ENCODE measurements at regions not wholly inside any gene's neighbourhood (a gene's known extent, or its start where the extent isn't known, plus 50 kb on each side); places are given as distances from the start of the nearest gene placed in this dataset.

GRCh38 chr20:16951876-16952275 lies 203.7 kb downstream of the OTOR start:
- H3K9me3 ChIP-seq (ENCODE audit: control insufficient read depth, insufficient read depth, low read depth, low read length): no peaks in the 10 kb centered on the region
- H3K36me3 ChIP-seq (ENCODE audit: control insufficient read depth in 2 of 2, insufficient read depth in 1 of 2, low read length in 2 of 2): no peaks in the 10 kb centered on the region
- CTCF ChIA-PET: interaction anchor here (0.8 kb wide), 1 partner anchor 35 kb away, joined by 3 read pairs; no protein-coding TSS in a partner anchor
- POLR2A ChIA-PET: no interaction called here
- no peaks in the 10 kb centered on the region for H3K4me1 ChIP-seq (ENCODE audit: control insufficient read depth, insufficient read depth, low read length)
- no peak for TF ChIP-seq ZNF24 (tag by site-specific recombination; IDR thresholded peaks at IDR 0.05)
- no peak for TF ChIP-seq SCRT2 (tag by site-specific recombination; IDR thresholded peaks at IDR 0.05)
- no peak for TF ChIP-seq ZBTB6 (tag by site-specific recombination; IDR thresholded peaks at IDR 0.05)
- TF ChIP-seq ZNF302 (tag by site-specific recombination; IDR thresholded peaks at IDR 0.05; ENCODE audit: low read depth): no peak
- TF ChIP-seq ZNF223 (tag by site-specific recombination; IDR thresholded peaks at IDR 0.05): no peak
- no peak for TF ChIP-seq SP3 (tag by site-specific recombination; IDR thresholded peaks at IDR 0.05)
- no peak for TF ChIP-seq ZNF777 (tag by site-specific recombination; IDR thresholded peaks at IDR 0.05; ENCODE audit: borderline replicate concordance)
- no peak for TF ChIP-seq ZNF174 (tag by site-specific recombination; IDR thresholded peaks at IDR 0.05)
- no peak overlapping the region for H3K4me3 ChIP-seq (ENCODE audit: low read depth, low read length)
- H3K27ac ChIP-seq (ENCODE audit: extremely low read depth, low read depth, low read length): no peak overlapping the region

- no peaks in the 10 kb centered on the region for H3K4me1 ChIP-seq (ENCODE audit: control insufficient read depth, insufficient read depth, low read length)
- no peaks in the 10 kb centered on the region for H3K9me3 ChIP-seq (ENCODE audit: control insufficient read depth, insufficient read depth, low read depth, low read length)
- ChIA-PET CTCF (no interaction called here), POLR2A (no interaction called here)
- TF ChIP-seq ZSCAN23 (tag by site-specific recombination; IDR thresholded peaks at IDR 0.05) (no peak), KLF9 (tag by site-specific recombination; IDR thresholded peaks at IDR 0.05; ENCODE audit: low read depth) (no peak), PATZ1 (tag by site-specific recombination; IDR thresholded peaks at IDR 0.05) (no peak), ZNF768 (tag by site-specific recombination; IDR thresholded peaks at IDR 0.05) (no peak), ZFP69B (tag by site-specific recombination; IDR thresholded peaks at IDR 0.05) (no peak), ZBTB20 (tag by site-specific recombination; IDR thresholded peaks at IDR 0.05) (no peak), ZNF221 (tag by site-specific recombination; IDR thresholded peaks at IDR 0.05; ENCODE audit: borderline replicate concordance) (no peak), ZNF423 (tag by site-specific recombination; IDR thresholded peaks at IDR 0.05) (no peak)
- no peak overlapping the region for H3K4me3 ChIP-seq (ENCODE audit: low read depth, low read length)
- no peaks in the 10 kb centered on the region for H3K36me3 ChIP-seq (ENCODE audit: control insufficient read depth in 2 of 2, insufficient read depth in 1 of 2, low read length in 2 of 2)
- no peak overlapping the region for H3K27ac ChIP-seq (ENCODE audit: extremely low read depth, low read depth, low read length)
These were observed 204.8 kb downstream of the OTOR start for GRCh38 chr20:16952965-16953364.

- CTCF ChIA-PET: interaction anchor here (1.4 kb wide), 1 partner anchor 11 kb away, joined by 3 read pairs; no protein-coding TSS in a partner anchor
- POLR2A ChIA-PET: no interaction called here
- Histone ChIP-seq H3K4me3 (ENCODE audit: low read depth, low read length) (no peak overlapping the region), H3K27ac (ENCODE audit: extremely low read depth, low read depth, low read length) (no peak overlapping the region), H3K9me3 (ENCODE audit: control insufficient read depth, insufficient read depth, low read depth, low read length) (no peaks in the 10 kb centered on the region), H3K36me3 (ENCODE audit: control insufficient read depth in 2 of 2, insufficient read depth in 1 of 2, low read length in 2 of 2) (no peaks in the 10 kb centered on the region), H3K4me1 (ENCODE audit: control insufficient read depth, insufficient read depth, low read length) (no peaks in the 10 kb centered on the region)
- TF ChIP-seq ZBTB48 (tag by site-specific recombination; IDR thresholded peaks at IDR 0.05): no peak
- no peak for TF ChIP-seq PRDM6 (tag by site-specific recombination; IDR thresholded peaks at IDR 0.05)
- TF ChIP-seq ZNF549 (tag by site-specific recombination; IDR thresholded peaks at IDR 0.05): no peak
- no peak for TF ChIP-seq INSM2 (tag by site-specific recombination; IDR thresholded peaks at IDR 0.05)
- no peak for TF ChIP-seq ZNF223 (tag by site-specific recombination; IDR thresholded peaks at IDR 0.05)
- no peak for TF ChIP-seq ZNF658 (tag by site-specific recombination; IDR thresholded peaks at IDR 0.05)
These were observed 205.7 kb downstream of the OTOR start for GRCh38 chr20:16953858-16954257.

Measured in HEK293 (cell line).